HG03565 (cell line): ENCODE measurements at regions not wholly inside any gene's neighbourhood (a gene's known extent, or its start where the extent isn't known, plus 50 kb on each side); places are given as distances from the start of the nearest gene placed in this dataset.
"Not testable (repeated sequence)": the region's sequence is repeated elsewhere in the genome, so short reads cannot be mapped to it uniquely, and the experiment has no call there.

Source experiments
- ATAC-seq: cut with Tn5 transposase; IDR thresholded peaks from one replicate; pipeline ENCODE4 v1.9.1; 2021; ENCODE audit warnings: mild to moderate bottlenecking, moderate library complexity; ENCODE audit not compliant: unreplicated experiment

DNA sequence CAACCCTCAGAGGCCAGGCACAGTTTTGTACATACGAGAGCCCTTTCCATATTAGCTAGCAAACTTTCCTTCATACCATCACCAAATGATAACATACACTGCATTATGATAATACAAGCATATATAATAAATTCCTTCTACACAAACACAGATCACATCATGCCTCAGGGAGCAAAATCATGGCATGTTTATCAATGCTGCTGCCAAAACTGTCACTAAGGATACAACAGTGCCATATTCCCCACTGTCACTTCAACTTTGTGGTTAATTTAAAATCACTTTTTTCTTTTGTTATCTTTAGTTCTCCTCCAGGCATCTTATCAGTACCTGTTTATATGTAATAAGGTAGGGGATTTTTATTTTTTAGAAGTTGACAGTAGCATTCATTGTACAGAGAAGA, 196.3 kb downstream of the EPM2A start:
- ATAC-seq, result no peak

- no peak for ATAC-seq
These were observed 195.5 kb downstream of the EPM2A start for GRCh38 chr6:145539831-145540230.

GRCh38 chr6:145540741-145541140, 194.6 kb downstream of the EPM2A start:
- no peak for ATAC-seq

DNA sequence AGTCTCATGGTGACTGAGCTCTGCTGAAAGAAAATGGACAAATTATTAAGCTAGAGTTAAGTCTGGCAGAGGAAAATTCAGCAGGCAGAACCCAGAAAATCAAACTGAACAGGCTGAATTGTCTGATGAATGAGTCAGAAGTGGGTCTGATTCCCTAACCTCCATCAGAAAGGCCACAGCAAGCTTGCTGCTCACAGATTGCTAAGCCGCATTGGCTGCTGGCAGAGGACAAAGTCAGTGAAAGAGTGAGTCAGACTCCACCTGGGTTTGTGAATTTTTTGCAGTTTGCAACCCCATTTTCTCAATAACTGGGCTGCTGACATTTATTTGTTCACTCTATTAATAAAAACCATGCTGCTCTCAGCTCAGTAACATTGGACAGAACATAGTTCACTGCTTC, 191.3 kb downstream of the EPM2A start:
- ATAC-seq, result no peak

GRCh38 chr6:145544514-145544913, 190.8 kb downstream of the EPM2A start:
- no peak for ATAC-seq

GRCh38 chr6:145546265-145546664, 189.1 kb downstream of the EPM2A start:
- no peak for ATAC-seq

GRCh38 chr6:145547594-145548335, 187.6 kb downstream of the EPM2A start:
- no peak for ATAC-seq

- ATAC-seq, result no peak
These were observed 186.2 kb downstream of the EPM2A start for GRCh38 chr6:145548933-145549648.

DNA sequence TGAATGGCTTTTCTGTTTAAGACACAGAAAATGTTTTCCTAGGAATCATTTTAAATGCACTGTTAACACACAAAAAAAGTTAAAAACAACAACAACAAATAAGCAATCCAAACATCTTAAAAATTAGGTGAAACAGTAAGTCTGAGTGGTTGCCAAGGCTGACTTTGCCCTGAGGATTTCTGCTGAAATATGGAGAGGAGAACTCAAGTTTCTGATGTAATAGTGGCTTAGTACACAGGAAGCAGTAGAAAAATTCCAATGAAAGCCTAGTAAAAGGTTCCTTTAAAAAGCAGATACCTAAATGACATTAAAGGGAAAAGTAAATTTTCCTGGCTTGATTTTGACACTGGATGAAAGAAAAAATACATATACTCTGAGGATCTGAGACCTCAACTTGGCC, 184.2 kb downstream of the EPM2A start:
- ATAC-seq, result no peak

DNA sequence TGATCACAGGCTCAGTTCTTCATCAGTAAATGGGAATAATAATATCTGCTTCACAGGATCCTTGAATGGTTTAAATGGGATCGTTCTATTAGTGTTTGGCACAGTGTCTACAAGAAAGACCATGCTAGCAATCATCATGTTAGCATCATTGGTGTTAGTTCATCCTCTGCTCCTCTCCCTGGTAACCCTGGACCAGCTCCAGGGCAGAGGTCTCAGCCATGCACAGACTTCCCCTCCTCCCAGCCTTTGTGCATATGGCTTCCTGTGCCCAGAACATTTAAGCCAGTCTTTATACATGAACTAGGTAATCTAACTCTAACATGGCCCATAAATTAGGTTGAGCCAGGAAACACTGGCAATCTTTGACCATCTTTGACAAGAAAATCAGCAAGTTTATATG, 180.2 kb downstream of the EPM2A start:
- ATAC-seq, result no peak

- no peak for ATAC-seq
These were observed 177.8 kb downstream of the EPM2A start for GRCh38 chr6:145557474-145557873.

DNA sequence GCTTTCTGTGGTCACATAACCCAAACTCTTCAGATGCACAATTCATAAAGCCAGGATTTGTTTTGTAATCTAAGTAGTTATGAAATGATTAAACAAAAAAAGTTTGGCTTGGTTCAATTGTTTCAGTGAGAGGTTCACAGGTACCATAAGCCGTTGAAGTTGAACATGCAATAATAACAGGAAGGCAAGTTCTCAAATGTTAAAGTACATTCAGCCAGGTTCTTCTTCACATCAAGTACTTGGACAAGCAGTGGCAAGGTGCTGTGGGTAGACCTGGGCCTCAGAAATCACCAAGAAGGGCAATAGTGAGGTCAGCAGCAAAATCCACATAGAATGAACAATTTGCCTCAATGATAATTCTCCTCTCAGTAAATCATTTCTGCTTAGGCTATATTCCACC, 175.5 kb downstream of the EPM2A start:
- no peak for ATAC-seq

- ATAC-seq, result no peak
These were observed 173.9 kb downstream of the EPM2A start for GRCh38 chr6:145561095-145562072.

- ATAC-seq, result no peak
These were observed 172.3 kb downstream of the EPM2A start for GRCh38 chr6:145562771-145563615.

GRCh38 chr6:145564553-145564952, 170.8 kb downstream of the EPM2A start:
- ATAC-seq, result no peak

DNA sequence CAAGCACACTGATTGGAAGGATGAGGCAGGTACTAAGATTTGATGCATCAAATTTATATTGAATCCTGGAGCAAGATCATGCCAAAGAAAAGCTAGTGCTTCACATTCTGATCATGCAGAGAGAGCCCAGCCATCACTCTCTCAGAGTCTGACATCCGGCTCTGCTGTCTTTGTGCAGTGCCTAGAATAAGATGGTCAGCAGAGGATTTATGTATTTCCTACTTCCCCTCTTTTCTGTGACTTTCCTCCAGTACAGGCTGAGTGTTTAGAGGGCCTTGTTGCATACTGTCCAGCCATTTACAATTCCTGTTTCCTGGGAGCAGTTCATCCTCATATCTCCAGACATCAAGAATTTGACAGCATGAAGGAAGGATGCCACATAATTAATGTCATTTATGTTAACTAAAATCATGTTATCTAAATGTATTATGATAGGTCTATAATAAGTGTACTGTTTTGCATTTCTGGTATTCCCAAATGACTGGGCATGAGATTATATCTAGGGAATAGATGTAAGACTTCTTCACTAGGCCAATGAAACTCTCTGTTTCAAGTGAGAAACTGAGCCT, 167.6 kb downstream of the EPM2A start:
- ATAC-seq, result no peak

- ATAC-seq, result no peak
These were observed 166.2 kb downstream of the EPM2A start for GRCh38 chr6:145569140-145569539.

DNA sequence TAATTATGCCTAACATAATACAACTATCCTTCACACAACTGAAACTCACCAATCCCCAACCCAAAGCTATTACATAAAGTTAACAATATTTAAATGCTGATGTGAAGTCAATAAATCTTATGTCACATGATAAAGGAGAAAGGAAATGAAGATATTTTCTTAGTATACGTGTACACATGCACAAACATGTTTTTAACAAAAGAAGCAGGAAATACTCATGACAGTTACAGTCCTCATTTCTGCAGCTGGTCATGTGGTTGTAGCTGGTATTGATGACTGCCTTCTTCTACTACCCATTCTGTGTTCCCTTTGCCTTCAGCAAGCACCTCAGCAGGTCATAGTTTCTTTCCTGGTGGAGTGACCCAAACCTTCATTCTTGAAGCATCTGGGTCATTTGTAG, 165.0 kb downstream of the EPM2A start:
- not testable (repeated sequence) for ATAC-seq

GRCh38 chr6:145574269-145574668, 161.1 kb downstream of the EPM2A start:
- ATAC-seq, result not testable (repeated sequence)
